SHP77 treated with DMSO at 0.1 percent for 48 hours (cell line): ENCODE measurements at regions not wholly inside any gene's neighbourhood (a gene's known extent, or its start where the extent isn't known, plus 50 kb on each side); places are given as distances from the start of the nearest gene placed in this dataset.

ENCODE experiments used
- DNase-seq: peaks from one replicate; lab custom pipeline; 2025; lab: John Stamatoyannopoulos, UW

- no peak for DNase-seq
Observed at GRCh38 chr17:72258711-72259110, 137.9 kb downstream of the SOX9 start.

GRCh38 chr17:72259922-72260321 is 139.1 kb downstream of the SOX9 start:
- no peak for DNase-seq

- no peak for DNase-seq
Observed at GRCh38 chr17:72262766-72263165, 141.9 kb downstream of the SOX9 start.

- DNase-seq, result no peak
Observed at GRCh38 chr17:72264682-72265405, 144.0 kb downstream of the SOX9 start.

GRCh38 chr17:72266112-72266775 is 145.4 kb downstream of the SOX9 start:
- no peak for DNase-seq

- no peak for DNase-seq
Observed at GRCh38 chr17:72267601-72268000, 146.8 kb downstream of the SOX9 start.

- DNase-seq, result no peak
Observed at GRCh38 chr17:72268431-72268830, 147.6 kb downstream of the SOX9 start.

GRCh38 chr17:72270273-72270924 is 149.6 kb downstream of the SOX9 start:
- DNase-seq, result peak; percentile 22

GRCh38 chr17:72271603-72272002 is 150.8 kb downstream of the SOX9 start:
- no peak for DNase-seq

GRCh38 chr17:72273289-72274056 is 152.7 kb downstream of the SOX9 start:
- no peak for DNase-seq

GRCh38 chr17:72274614-72275013 is 153.8 kb downstream of the SOX9 start:
- no peak for DNase-seq

GRCh38 chr17:72280881-72281280 is 160.1 kb downstream of the SOX9 start:
- no peak for DNase-seq

GRCh38 chr17:72282439-72283029 is 161.7 kb downstream of the SOX9 start:
- DNase-seq, result no peak

GRCh38 chr17:72284806-72285205 is 164.0 kb downstream of the SOX9 start:
- DNase-seq, result no peak

- peak; percentile 40 for DNase-seq
Observed at GRCh38 chr17:72287586-72287985, 166.8 kb downstream of the SOX9 start.

- no peak for DNase-seq
Observed at GRCh38 chr17:72294487-72294893, 173.7 kb downstream of the SOX9 start.

GRCh38 chr17:72295916-72296315 is 175.1 kb downstream of the SOX9 start:
- no peak for DNase-seq

- no peak for DNase-seq
Observed at GRCh38 chr17:72296456-72296855, 175.6 kb downstream of the SOX9 start.

GRCh38 chr17:72297326-72298115 is 176.7 kb downstream of the SOX9 start:
- DNase-seq, result no peak

GRCh38 chr17:72299100-72299499 is 178.3 kb downstream of the SOX9 start:
- DNase-seq, result no peak

- no peak for DNase-seq
Observed at GRCh38 chr17:72299592-72299991, 178.8 kb downstream of the SOX9 start.
